ENCODE measurements at regions not wholly inside any gene's neighbourhood (a gene's known extent, or its start where the extent isn't known, plus 50 kb on each side); places are given as distances from the start of the nearest gene placed in this dataset.

- no peak for DNase-seq (ENCODE audit: low spot score)
- Histone ChIP-seq H3K4me3 (no peak overlapping the region), H3K27ac (no peak overlapping the region)
- TF ChIP-seq CTCF (IDR thresholded peaks at IDR 0.05) = no peak
Measured at GRCh38 chr7:37534893-37535610, 86.4 kb upstream of the ELMO1 start.

- DNase-seq (ENCODE audit: low spot score) = no peak
- H3K4me3 ChIP-seq = no peak overlapping the region
- H3K27ac ChIP-seq = no peak overlapping the region
Measured at GRCh38 chr7:37535841-37536240, 87.2 kb upstream of the ELMO1 start.

GRCh38 chr7:37536706-37537105 lies 88.0 kb upstream of the ELMO1 start:
- no peak for DNase-seq (ENCODE audit: low spot score)
- Histone ChIP-seq H3K4me3 (no peak overlapping the region), H3K27ac (no peak overlapping the region)
- TF ChIP-seq CTCF (IDR thresholded peaks at IDR 0.05) = no peak

More at GRCh38 chr7:37535841-37536240, 87.2 kb upstream of the ELMO1 start:
- TF ChIP-seq CTCF (IDR thresholded peaks at IDR 0.05) = no peak

GRCh38 chr7:37537439-37537838 lies 88.8 kb upstream of the ELMO1 start:
- no peak for TF ChIP-seq CTCF (IDR thresholded peaks at IDR 0.05)
- DNase-seq (ENCODE audit: low spot score) = no peak
- H3K4me3 ChIP-seq = no peak overlapping the region
- H3K27ac ChIP-seq = no peak overlapping the region

GRCh38 chr7:37538945-37539344 lies 90.3 kb upstream of the ELMO1 start:
- DNase-seq (ENCODE audit: low spot score) = no peak
- no peak for TF ChIP-seq CTCF (IDR thresholded peaks at IDR 0.05)
- Histone ChIP-seq H3K27ac (no peak overlapping the region), H3K4me3 (no peak overlapping the region)

GRCh38 chr7:37540917-37541316 lies 92.3 kb upstream of the ELMO1 start:
- TF ChIP-seq CTCF (IDR thresholded peaks at IDR 0.05) = no peak
- no peak for DNase-seq (ENCODE audit: low spot score)
- Histone ChIP-seq H3K4me3 (no peak overlapping the region), H3K27ac (no peak overlapping the region)

- Histone ChIP-seq H3K27ac (no peak overlapping the region), H3K4me3 (no peak overlapping the region)
- TF ChIP-seq CTCF (IDR thresholded peaks at IDR 0.05) = no peak
- DNase-seq (ENCODE audit: low spot score) = no peak
Measured at GRCh38 chr7:37541810-37542443, 93.3 kb upstream of the ELMO1 start.

Data from coronary artery (tissue), 2 donors.